Activated CD4-positive, CD25-positive, alpha-beta regulatory T cell (primary cell): ENCODE measurements at regions not wholly inside any gene's neighbourhood (a gene's known extent, or its start where the extent isn't known, plus 50 kb on each side); places are given as distances from the start of the nearest gene placed in this dataset.

Source experiments
- DNase-seq, 4 experiments: peaks; one replicate each; lab custom pipeline; 2025; lab: John Stamatoyannopoulos, UW

GRCh38 chr7:68663392-68663791 is 934.9 kb upstream of the AUTS2 start:
- DNase-seq = no peak

DNA sequence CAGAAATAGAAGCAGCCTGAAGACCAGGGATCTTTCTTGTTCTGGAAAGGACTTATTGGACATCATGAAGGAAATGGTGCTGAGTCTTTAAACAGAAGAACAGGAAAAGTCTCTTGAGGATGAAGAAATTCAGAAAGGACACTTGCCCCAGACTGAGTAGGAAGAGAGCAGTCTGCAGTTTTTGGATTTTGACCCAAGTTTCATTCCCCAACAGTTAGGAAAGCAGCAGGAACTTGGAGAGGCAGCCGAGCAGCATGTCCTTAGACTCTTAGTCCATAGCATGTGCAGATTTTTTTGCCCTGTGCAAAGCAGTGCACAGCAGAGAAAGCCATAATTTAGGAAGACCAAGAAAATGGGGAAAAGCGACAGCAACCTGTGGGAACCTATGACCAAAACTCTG is 927.2 kb upstream of the AUTS2 start:
- no peak for DNase-seq

DNA sequence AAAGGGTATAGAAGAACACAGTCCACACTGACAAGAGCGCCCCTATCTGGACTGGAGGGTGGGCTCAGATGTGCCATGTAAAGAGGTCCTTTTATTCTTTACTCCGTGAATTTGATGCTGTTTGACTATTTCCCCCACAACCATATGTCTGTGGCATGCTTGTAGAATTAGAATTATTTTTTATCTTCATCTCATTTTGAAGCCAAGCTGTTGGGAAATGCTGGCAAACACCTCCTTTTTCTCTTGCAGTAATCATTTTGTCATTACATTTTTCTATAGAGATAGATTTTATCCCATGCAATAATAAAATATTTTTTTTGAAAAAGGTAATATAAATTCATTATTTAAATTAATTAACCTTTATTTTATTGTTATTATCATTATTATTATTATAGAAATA is 926.6 kb upstream of the AUTS2 start:
- no peak for DNase-seq

GRCh38 chr7:68674826-68675225 is 923.4 kb upstream of the AUTS2 start:
- no peak for DNase-seq

- no peak for DNase-seq
Measured at GRCh38 chr7:68676813-68677535, 921.3 kb upstream of the AUTS2 start.

DNA sequence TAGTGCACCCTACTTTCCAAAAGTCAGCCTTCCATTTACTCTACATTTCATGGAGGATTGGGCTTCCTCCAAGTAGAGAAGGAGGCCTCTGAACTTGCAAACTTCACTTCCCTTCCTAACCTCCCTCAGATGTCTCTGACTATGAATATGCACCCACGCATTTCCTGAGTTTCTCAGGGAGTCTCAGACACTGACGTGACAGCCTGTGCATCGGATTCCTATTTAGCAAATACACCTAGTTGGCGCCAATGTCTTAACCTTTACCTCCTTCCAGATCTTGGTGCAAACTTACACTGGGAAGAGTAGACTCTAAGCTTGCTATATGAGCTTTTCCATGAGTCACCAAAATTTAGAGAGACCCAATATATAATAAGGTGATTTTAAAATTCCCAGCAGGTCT is 920.1 kb upstream of the AUTS2 start:
- no peak for DNase-seq

- no peak for DNase-seq
Measured at GRCh38 chr7:68679459-68680234, 918.6 kb upstream of the AUTS2 start.

DNA sequence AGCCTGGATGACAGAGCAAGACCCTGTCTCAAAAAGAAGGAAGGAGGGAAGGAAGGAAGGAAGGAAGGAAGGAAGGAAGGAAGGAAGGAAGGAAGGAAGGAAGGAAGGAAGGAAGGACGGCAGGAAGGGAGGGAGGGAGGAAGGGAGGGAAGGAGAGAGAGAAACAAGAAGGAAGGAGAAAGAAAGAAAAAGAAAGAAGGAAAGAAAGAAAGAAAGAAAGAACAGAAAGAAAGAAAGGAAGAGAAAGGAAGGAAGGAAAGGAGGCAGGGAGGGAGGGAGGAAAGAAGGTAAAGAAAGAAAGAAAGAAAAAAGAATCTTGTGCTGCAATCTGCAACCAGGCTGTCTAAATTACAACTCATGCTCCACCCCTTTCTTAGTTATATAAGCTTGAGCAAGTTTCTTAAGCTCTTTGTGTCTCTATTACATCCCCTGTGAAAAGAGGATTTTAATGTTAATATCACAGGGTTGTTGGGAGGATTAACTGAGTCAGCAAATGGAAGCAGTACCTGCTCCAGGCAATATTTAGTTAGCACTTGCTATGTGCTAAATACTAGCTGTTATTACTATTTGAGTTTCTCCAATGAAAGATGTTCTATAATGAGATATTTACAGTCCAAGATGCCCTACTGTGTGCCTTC is 917.9 kb upstream of the AUTS2 start:
- no peak for DNase-seq

DNA sequence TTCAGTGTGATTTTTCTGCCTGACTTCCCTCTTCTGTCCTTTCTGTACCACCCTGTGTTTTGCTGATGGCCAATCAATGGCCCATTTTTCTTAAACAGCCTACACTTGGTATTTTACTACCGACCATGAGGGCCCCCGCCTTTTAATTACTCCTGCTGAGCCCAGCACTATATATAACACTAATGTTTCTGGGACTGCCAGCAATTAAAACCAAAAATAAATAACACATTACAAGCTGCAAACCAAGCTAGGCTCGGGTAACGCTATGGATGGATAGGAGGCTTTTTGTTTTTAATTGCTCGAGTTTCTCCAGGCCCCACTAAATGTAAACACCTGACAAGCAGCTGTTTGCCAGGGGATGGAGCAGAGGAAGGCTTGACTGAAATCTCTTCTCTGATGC is 915.4 kb upstream of the AUTS2 start:
- no peak for DNase-seq

- DNase-seq = no peak
Measured at GRCh38 chr7:68684246-68684839, 913.9 kb upstream of the AUTS2 start.

- DNase-seq = no peak
Measured at GRCh38 chr7:68684996-68685395, 913.3 kb upstream of the AUTS2 start.

- DNase-seq = no peak
Measured at GRCh38 chr7:68688416-68689086, 909.7 kb upstream of the AUTS2 start.

DNA sequence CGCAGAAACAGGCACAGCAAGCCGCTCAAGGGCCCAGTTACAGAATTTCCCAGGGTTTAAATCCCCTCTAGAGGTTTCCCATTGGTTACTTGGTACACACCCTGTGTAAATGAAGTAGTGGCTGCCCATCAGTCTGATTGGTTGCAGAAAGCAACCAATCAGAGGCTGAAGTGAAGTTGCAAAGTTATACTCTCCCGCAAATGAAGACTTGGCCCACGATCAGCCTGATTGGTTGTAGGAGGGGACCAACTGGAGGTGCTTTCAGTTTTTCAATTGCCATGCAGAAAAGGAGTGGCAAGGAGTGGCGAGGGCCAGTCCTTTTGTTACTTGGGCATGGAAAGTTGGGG is 909.2 kb upstream of the AUTS2 start:
- no peak for DNase-seq

DNA sequence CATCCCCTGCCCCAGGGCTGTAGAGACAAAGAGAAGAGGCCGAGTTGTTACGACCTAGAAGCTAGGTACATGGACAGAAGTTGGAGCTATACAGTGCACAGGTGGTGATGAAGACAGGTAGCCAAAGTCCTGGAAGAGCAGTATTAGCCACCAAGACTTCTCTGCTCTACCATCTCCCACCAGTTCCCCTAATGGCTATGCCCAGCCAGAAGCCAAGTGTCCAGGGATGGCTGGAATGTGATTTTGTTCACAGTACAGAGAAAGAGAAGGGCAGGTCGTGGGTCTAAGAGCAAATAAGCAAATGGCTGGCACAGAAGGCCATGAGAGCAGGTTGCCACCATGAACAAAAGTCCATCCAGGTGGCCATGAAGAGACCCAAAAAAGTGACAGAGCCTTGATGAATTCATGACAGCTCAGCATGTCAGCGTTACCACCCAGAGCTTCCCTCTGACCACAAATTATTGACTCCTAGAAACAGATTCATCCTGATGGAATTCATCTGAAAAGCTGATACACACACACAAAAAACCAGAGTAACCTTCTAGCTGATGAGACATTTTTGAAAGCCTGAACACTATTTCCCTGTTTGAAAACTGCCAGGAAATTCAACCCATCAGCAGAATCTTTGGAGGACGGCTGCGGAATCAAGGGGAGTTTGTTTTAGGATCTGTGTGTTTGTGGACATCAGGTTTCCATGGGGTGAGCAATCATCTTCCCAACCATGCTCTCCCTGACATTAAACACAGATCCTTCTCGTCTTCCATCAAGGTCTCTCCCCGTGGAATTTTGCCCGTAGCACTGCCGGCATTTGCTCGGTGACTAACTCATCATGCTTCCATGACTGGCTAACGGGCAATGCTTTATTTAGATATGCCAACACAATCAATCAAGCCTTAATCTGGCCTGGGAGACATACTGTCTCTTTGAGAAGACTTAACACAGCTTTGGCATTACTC is 906.7 kb upstream of the AUTS2 start:
- DNase-seq = no peak

GRCh38 chr7:68692511-68692910 is 905.8 kb upstream of the AUTS2 start:
- DNase-seq = no peak

- no peak for DNase-seq
Measured at GRCh38 chr7:68694656-68695055, 903.6 kb upstream of the AUTS2 start.

DNA sequence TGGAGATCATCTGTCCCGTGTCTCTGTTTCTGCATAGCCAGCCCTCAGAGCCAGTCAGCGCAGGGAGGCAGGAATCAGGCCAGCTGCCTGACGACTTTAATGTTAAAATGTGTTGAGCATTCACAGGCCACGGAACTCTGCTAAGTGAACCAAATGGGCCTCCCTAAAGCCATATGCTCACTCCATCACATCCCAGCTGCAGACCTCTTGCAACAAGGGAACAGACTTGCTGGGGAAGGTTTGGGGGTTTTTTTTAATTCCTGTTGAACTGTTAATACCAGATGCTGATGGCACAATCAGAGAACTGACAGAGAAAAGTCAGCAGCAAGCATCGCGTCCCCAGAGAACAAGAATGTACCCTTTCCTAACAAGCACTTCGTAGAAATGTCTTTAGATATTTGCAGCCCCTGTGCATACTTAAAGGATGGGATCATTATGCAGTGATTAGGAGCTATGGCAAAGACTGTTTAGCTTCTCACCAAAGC is 900.4 kb upstream of the AUTS2 start:
- DNase-seq = no peak

- DNase-seq = no peak
Measured at GRCh38 chr7:68699090-68699711, 899.1 kb upstream of the AUTS2 start.

DNA sequence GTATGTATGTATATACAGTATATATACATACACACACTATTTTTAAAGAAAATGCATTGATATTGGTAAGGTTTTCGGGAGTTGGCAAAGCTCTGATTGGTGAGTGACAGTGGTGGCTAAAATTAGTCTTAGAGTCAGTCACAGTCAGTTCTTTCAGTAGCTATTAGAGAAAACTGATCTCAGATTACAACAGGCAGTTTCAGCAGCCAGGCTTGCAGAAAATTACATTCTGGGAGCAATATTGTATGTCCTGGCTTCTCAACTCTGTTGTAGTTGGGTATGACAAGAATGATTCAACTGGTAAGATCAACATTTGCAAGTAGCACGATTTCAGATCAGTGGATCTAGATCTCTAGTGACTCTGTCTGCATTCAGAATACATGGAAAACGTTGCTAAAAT is 897.9 kb upstream of the AUTS2 start:
- DNase-seq = no peak

DNA sequence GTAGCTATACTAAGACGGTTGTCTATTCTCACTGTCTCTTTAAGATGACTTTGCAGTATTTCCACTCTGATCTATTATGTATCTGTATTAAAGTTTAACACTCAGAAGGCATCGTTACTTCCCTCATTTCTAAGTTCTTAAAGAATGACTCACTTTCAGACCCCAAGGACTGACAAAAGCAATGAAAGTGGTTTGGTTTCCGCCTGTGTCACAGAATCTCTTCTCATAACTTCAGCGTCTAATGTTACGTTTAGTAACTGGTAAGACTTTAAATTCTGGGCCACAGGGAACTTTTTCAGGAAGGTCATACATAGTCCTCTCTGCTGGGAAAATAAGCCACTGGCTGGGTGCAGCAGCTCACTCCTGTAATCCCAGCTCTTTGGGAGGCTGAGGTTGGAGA is 892.0 kb upstream of the AUTS2 start:
- DNase-seq = no peak

DNA sequence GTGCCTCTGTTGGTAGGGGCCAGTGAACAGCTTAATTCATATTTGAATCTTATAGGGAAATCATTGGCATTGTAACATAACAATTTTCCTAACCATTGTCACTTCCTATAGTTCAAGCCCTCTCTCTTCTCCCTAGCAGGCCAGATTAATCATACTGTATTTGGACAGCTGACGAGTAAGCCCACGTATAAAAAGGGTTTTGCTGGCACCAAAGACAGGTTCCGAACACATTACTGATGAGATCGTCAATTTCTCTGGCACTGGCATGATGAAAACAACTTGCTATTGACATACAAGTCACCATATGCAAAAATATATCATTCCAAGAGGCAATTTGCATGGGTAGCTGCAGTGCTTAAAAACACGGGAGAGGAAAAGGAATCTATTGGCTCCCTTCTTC is 891.1 kb upstream of the AUTS2 start:
- no peak for DNase-seq
